CD14-positive monocyte (primary cell): ENCODE measurements at regions not wholly inside any gene's neighbourhood (a gene's known extent, or its start where the extent isn't known, plus 50 kb on each side); places are given as distances from the start of the nearest gene placed in this dataset.

ENCODE experiments used
- DNase-seq, 3 donors: peaks; one replicate each; pipeline ENCODE4 v3.0.0-alpha.2; 2011 to 2022
- H2AFZ ChIP-seq: 2 replicates; pipeline ENCODE4 v1.6.0; 2012; ENCODE audit warnings: mild to moderate bottlenecking, low read depth, low read length, inconsistent platforms; ENCODE audit not compliant: insufficient read depth, poor library complexity, severe bottlenecking
- H3K27ac ChIP-seq, 2 donors: 1 replicate in 1 of 2; 2 replicates in 1 of 2; pipeline ENCODE4 v1.5.1; 2012 to 2013; ENCODE audit warnings: low read length in 2 of 2, control low read depth in 1 of 2, inconsistent platforms in 1 of 2, low read depth in 1 of 2, mild to moderate bottlenecking in 1 of 2
- H3K27me3 ChIP-seq, 2 donors: one replicate each; pipeline versions ENCODE4 v1.6.0 to v1.6.1; 2011 to 2013; ENCODE audit warnings: low read length in 2 of 2; ENCODE audit not compliant: control insufficient read depth in 2 of 2, insufficient read depth in 2 of 2
- H3K36me3 ChIP-seq, 2 donors: replicated peaks in 1 of 2; 1 replicate in 1 of 2; 2 replicates in 1 of 2; pipeline versions ENCODE4 v1.5.1 to v1.6.1; 2012 to 2013; ENCODE audit warnings: low read length in 2 of 2, control low read depth in 1 of 2, inconsistent platforms in 1 of 2, mild to moderate bottlenecking in 1 of 2; ENCODE audit not compliant: insufficient read depth in 2 of 2, control insufficient read depth in 1 of 2
- H3K4me1 ChIP-seq, 2 donors: 1 replicate in 1 of 2; 2 replicates in 1 of 2; pipeline versions ENCODE4 v1.5.1 to v1.6.1; 2012 to 2013; ENCODE audit warnings: low read length in 2 of 2, control low read depth in 1 of 2, inconsistent platforms in 1 of 2, mild to moderate bottlenecking in 1 of 2, moderate library complexity in 1 of 2; ENCODE audit not compliant: insufficient read depth in 2 of 2, control insufficient read depth in 1 of 2
- H3K4me2 ChIP-seq: replicated peaks from 2 replicates; pipeline ENCODE3; 2012; ENCODE audit warnings: low read length, moderate library complexity, mild to moderate bottlenecking; ENCODE audit not compliant: poor library complexity, severe bottlenecking; ENCODE audit errors: extremely low read depth
- H3K4me3 ChIP-seq, 3 experiments: fragments of 200-600 bp in 1 of 3; sonication (generic) in 1 of 3; replicated peaks in 1 of 3; 1 replicate in 2 of 3; 2 replicates in 1 of 3; pipeline ENCODE4 v1.5.1; 2011 to 2013; ENCODE audit warnings: low read length in 3 of 3, mild to moderate bottlenecking in 3 of 3, control low read depth in 2 of 3, low read depth in 2 of 3, inconsistent platforms in 1 of 3, moderate library complexity in 1 of 3
- H3K79me2 ChIP-seq: 2 replicates; pipeline ENCODE4 v1.6.0; 2012; ENCODE audit warnings: mild to moderate bottlenecking, control low read depth, inconsistent platforms, low read length, moderate library complexity; ENCODE audit not compliant: insufficient read depth
- H3K9ac ChIP-seq: 2 replicates; pipeline ENCODE4 v1.6.0; 2017; ENCODE audit warnings: low read length, mild to moderate bottlenecking; ENCODE audit not compliant: insufficient read depth, poor library complexity, severe bottlenecking
- H3K9me3 ChIP-seq, 2 donors: replicated peaks in 1 of 2; 1 replicate in 1 of 2; 2 replicates in 1 of 2; pipeline versions ENCODE4 v1.5.1 to v1.6.1; 2012 to 2013; ENCODE audit warnings: low read length in 2 of 2, control low read depth in 1 of 2; ENCODE audit not compliant: control insufficient read depth in 1 of 2, insufficient read depth in 1 of 2
- H4K20me1 ChIP-seq: 2 replicates; pipeline ENCODE4 v1.6.0; 2012; ENCODE audit warnings: mild to moderate bottlenecking, low read length, control low read depth, moderate library complexity; ENCODE audit not compliant: insufficient read depth
- H3K27ac Mint-ChIP-seq, 7 donors: one replicate each; pipeline ENCODE4 v1.8.0; 2020; ENCODE audit warnings: mild to moderate bottlenecking in 7 of 7, mixed read lengths in 7 of 7, moderate library complexity in 6 of 7, inconsistent platforms in 2 of 7
- H3K27me3 Mint-ChIP-seq, 3 donors: one replicate each; pipeline ENCODE4 v1.8.0; 2021 to 2022; ENCODE audit warnings: low read depth in 3 of 3, mild to moderate bottlenecking in 3 of 3, mixed read lengths in 3 of 3, moderate library complexity in 3 of 3, inconsistent platforms in 1 of 3
- H3K36me3 Mint-ChIP-seq, 2 donors: one replicate each; pipeline ENCODE4 v1.8.0; 2020; ENCODE audit warnings: mixed read lengths in 2 of 2, inconsistent platforms in 1 of 2, mild to moderate bottlenecking in 1 of 2
- H3K4me1 Mint-ChIP-seq: one replicate; pipeline ENCODE4 v1.8.0; 2020; ENCODE audit warnings: mild to moderate bottlenecking, mixed read lengths
- H3K4me3 Mint-ChIP-seq, 2 donors: one replicate each; pipeline ENCODE4 v1.8.0; 2020; ENCODE audit warnings: mild to moderate bottlenecking in 2 of 2, mixed read lengths in 2 of 2, moderate library complexity in 1 of 2
- H3K9me3 Mint-ChIP-seq, 7 donors: one replicate each; pipeline ENCODE4 v1.8.0; 2020 to 2022; ENCODE audit warnings: mixed read lengths in 7 of 7, mild to moderate bottlenecking in 6 of 7, moderate library complexity in 6 of 7, inconsistent platforms in 2 of 7
- CTCF ChIP-seq: fragments of 200-600 bp; IDR thresholded peaks from one replicate; pipeline ENCODE4 v1.8.0; 2022; ENCODE audit warnings: antibody characterized with exemption, mild to moderate bottlenecking
- WGBS: methylation state at CpG from one replicate; pipeline ENCODE4 v1.1.5; 2013; ENCODE audit warnings: missing lambda C conversion rate; ENCODE audit not compliant: insufficient coverage; 5-methylcytosine and 5-hydroxymethylcytosine counted together
- intact Hi-C, 2 donors: fragments of 100-400 bp; cut with micrococcal nuclease; formaldehyde crosslinking; loops; one replicate each; pipeline versions ENCODE4 v1.15.0 to v1.15.1; 2023

DNA sequence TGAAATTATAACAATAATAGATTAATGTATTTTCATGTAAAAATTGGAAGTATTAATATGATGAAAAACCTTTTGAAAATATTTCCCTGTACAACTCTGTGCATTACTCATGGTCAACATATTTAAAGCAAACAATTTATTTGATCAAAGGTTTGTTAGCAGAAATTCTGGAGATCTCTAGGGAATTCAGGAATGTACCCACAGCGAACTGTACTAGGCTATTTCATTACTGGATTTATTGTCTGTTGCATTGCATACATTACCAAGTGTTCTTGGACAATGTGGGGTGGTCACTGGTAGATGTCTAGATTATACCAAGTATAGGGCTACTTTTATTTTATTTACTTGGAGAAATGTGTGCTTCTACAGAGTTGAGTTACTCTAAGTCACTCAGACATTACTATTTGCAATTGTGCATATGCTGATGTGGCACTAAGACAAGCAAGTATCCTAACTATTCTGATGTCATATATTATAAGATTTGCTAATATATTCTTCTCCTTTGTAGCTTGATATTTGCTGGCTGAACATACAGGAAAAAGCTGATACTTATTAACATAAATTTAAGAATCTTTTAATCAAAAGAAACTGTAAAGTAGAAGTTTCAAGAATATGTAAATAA is 323.3 kb downstream of the CCER1 start:
- no peaks in the 10 kb centered on the region for H3K36me3 ChIP-seq
- H3K27ac ChIP-seq = no peak overlapping the region
- no peak for TF ChIP-seq CTCF
- H3K27me3 Mint-ChIP-seq = peaks cover 0 to 3% (median 0%) of the 10 kb centered on the region in 3 donors
- no peak for DNase-seq
- no peak overlapping the region for H3K27ac Mint-ChIP-seq
- no peak overlapping the region for H3K4me2 ChIP-seq
- H3K27me3 ChIP-seq = no peaks in the 10 kb centered on the region
- WGBS = 0% methylated on average over 1 of the region's 1 CpG
- H3K4me1 Mint-ChIP-seq = no peaks in the 10 kb centered on the region
- intact Hi-C loops = no loop called here
- H3K36me3 Mint-ChIP-seq = no peaks in the 10 kb centered on the region
- H3K4me1 ChIP-seq = no peaks in the 10 kb centered on the region
- peaks cover 0 to 3% of the 10 kb centered on the region in 2 donors for H3K9me3 ChIP-seq
- peaks cover 0 to 11% (median 5%) of the 10 kb centered on the region in 7 donors for H3K9me3 Mint-ChIP-seq
- H4K20me1 ChIP-seq = no peaks in the 10 kb centered on the region
- H3K9ac ChIP-seq = no peak overlapping the region
- no peaks in the 10 kb centered on the region for H3K79me2 ChIP-seq
- no peak overlapping the region for H3K4me3 ChIP-seq
- no peak overlapping the region for H2AFZ ChIP-seq
- no peak overlapping the region for H3K4me3 Mint-ChIP-seq

- Histone ChIP-seq H3K4me2 (no peak overlapping the region), H3K27ac (no peak overlapping the region), H3K36me3 (no peaks in the 10 kb centered on the region), H3K79me2 (no peaks in the 10 kb centered on the region), H3K4me1 (no peaks in the 10 kb centered on the region), H3K9ac (no peak overlapping the region), H3K4me3 (no peak overlapping the region), H2AFZ (no peak overlapping the region), H4K20me1 (no peaks in the 10 kb centered on the region), H3K9me3 (no peaks in the 10 kb centered on the region), H3K27me3 (no peaks in the 10 kb centered on the region)
- Mint-ChIP-seq H3K4me1 (no peaks in the 10 kb centered on the region), H3K4me3 (no peak overlapping the region), H3K27me3 (no peaks in the 10 kb centered on the region), H3K27ac (no peak overlapping the region), H3K9me3 (peaks cover 0 to 7% (median 4%) of the 10 kb centered on the region in 7 donors), H3K36me3 (no peaks in the 10 kb centered on the region)
- TF ChIP-seq CTCF = no peak
- DNase-seq = no peak
- intact Hi-C loops = no loop called here
Measured at GRCh38 chr12:90630006-90630405, 325.0 kb downstream of the CCER1 start.
